Renal pelvis (tissue), 1 donor: ENCODE measurements at regions not wholly inside any gene's neighbourhood (a gene's known extent, or its start where the extent isn't known, plus 50 kb on each side); places are given as distances from the start of the nearest gene placed in this dataset.

Experiments used
- DNase-seq: peaks from one replicate; pipeline ENCODE4 v3.0.0-alpha.2; 2013

DNA sequence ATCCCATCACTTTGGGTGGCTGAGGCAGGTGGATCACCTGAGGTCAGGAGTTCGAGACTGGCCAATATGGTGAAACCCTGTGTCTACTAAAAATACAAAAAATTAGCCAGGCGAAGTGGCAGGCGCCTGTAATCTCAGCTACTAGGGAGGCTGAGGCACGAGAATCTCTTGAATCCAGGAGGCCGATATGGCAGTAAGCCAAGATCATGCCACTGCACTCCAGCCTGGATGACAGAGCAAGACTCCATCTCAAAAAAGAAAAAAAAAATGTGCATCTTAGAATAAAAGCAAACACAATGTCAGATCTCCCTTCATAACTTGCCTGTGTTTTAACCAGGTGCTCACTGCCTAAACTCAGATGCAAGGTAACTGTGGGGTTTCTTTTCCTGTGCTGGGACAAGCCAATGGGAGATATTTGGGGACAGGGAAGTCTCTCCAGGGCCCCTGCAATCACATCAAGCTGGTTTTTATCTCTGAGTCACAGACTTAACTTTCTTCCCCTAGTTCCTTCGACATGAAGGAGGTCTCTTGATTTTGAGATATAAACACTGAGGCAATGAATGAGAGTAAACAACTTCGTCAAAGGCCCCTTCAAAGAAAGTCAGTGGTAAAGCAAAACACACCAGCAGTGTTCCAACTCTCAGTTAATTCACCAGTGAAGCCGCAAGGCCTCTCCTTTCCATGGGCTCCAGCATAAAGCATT, 99.1 kb downstream of the SNX18 start:
- DNase-seq, result no peak

DNA sequence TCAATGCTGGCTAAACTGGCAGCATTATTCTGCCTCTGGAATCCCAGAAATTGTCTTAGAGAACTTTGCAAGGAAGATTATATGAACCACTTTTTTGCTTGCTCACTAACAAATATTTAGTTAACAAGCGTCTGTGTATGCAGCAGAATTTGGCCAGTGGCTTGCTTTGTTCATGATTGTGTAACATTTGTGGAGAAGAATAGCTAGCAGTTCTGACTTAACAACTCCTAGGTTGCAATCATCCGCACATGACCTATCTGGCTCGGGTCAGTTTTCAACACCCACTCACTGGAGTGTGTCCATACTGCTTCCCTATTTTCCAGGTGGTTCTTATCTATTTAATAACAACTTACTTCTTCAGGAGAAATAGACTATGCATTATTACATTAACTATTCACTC, 98.5 kb downstream of the SNX18 start:
- no peak for DNase-seq

DNA sequence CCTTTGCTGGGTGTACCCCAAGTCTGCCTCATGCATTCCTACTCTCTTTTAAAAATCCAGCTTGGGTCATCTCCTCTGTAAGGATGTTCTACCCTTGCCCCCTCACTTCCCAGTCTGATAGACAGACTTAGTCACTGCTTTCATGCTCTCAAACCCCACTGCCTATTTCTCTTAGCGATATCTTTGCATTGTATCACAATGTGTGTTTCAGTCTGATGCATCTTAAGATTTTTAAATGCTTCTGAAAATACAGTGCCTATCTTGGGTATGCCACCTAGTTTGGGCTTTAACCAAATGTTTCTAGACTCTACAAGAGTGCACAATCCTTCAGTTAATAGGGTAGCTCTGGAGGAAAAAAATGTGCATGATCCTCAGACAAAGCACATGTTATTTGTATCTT, 97.8 kb downstream of the SNX18 start:
- DNase-seq, result no peak

DNA sequence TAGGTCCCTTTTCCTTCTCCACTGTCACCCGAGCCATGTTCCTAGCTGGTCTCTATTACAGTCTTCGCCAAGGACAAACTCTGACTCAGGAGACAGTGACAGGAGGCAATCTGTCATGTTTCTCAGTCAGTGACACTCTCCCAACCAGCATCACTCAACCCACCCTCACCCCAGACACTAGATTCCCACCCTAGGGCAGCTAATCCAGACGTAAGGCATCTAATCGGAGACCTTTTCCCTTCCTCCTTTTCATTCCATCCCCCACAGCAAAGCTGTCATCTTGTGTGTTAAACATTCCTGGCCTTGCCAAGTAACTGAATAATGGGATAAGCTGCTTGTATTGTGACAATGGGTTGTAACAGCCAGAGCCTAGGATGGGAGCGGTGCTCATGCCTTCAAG, 95.2 kb downstream of the SNX18 start:
- no peak for DNase-seq

DNA sequence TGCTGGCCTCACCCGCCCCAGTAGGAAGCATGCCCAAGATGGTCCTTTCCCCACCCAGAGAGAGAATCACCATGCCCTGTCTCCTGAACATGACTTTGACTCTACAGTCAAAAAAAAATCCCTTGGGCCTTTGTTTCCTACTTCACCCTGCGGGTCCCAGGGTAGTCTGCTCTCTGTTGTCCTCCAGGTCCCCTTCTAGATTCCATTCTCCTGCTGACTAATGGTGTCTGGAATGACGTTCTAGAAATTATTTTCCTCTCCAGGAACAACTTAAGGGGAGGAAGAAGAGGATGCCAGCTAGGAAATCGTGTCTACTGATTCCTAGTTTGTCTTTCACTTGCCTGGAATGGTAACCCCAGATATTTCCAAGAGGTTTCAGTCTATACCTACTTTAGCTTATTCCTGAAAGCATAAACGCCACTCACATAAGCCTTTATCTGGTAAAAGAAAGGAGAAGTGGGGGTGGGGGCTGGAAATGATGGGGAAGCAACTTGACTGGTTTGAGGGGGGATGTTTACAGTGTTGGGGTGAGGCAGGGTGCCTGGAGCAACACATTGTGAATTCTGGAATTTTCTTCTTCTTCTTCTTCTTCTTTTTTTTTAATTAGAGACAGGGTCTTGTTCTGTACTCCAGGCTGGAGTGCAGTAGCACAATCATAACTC, 93.9 kb downstream of the SNX18 start:
- DNase-seq, result no peak

DNA sequence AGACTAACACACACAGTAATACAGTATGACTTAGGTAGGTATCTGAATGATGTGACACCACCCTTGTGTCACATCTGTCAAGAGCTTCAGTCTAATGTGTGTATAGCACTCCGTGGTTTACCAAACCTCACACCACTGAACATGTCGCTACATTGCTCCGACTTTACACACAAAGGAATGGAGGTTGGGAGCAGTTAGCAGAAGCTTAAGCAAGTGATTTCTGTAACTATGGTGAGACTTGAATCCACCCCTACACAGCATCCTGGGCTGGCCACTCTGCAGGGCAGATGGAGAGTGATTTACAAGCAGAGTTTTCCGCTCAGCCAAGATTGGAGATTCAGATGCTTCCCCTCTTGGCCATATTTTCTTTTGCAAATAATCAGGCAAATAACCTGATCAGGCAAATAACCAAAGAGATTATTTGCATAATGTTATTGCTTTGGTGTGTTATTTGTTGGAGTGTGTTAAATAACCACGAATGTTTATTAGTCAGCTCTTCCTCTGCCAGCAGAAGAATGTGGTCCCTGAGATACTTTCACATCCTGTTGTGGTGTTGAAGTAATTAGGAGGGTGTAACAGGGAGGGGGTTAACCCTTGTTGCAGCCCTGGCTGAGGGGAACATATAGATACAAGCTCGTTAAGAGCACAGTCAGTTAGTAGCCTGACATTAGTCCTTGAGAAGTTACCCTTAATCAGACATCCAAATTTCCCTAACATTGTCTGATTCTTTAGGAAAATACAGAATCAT, 92.8 kb downstream of the SNX18 start:
- no peak for DNase-seq

DNA sequence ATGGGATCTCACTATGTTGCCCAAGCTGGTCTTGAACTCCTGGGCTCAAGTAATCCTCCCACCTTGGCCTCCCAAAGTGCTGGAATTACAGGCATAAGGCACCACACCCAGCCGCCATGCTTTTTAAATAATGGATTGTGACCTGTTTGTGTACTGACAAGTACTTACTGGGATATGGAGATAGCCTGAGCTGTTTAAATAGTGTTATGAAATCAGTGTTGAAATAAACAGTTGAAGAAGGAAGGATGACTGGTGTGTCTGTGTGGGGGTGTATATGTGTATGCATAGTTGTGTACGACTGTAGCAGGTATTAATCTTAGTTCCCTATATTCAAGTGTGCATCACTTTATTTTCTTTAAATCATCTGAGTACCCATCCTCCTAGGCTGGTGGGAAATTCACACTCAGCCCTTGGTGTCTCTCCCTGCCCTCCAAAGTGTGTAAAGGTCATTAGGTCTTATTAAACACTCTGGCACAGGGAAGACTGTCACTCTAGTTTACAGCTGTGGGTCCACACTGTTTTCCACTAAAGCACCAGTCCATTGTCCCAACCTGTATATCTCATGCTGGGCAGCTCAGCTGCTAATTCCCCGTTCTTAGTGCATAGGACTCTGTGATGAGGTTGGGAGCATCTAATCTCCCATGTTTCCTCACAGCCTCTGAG, 91.0 kb downstream of the SNX18 start:
- DNase-seq, result no peak

DNA sequence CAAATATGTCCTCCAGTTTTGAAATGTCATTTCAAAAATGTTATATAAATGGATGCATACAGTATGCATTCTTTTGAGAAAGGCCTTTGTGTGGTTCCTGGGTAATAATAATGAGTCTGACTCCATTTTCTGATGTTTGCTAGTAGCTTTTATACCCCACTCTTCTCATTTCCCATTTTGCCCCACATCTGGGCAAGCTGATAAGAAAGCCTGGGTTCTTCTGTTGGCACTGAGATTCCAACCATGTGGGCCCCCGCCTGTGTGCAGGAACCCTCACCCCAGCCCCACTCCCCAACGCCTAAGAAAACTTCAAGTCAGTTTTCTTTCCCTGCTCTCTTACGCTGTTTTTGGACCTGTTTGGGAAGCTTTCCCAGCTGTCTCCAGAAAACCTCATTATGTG, 89.4 kb downstream of the SNX18 start:
- no peak for DNase-seq

DNA sequence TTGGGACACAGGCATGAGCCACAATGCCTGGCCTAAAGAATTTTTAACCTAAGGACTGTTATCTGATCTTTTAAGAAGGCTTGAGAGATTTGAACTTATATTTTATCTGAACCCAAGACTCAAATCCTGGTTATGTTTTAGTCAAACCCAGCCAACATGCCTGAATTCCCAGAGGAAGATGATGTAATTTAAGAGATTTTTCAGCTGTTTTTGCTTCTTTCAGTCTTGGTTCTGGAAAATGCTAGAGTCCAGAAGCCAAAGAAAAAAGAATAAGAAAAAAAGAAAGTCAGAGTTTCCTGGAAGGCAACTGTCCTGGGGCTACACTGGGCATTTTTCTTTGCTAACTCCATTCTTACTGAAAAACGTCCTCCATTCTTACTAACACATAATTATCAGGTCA, 85.8 kb downstream of the SNX18 start:
- DNase-seq, result no peak

DNA sequence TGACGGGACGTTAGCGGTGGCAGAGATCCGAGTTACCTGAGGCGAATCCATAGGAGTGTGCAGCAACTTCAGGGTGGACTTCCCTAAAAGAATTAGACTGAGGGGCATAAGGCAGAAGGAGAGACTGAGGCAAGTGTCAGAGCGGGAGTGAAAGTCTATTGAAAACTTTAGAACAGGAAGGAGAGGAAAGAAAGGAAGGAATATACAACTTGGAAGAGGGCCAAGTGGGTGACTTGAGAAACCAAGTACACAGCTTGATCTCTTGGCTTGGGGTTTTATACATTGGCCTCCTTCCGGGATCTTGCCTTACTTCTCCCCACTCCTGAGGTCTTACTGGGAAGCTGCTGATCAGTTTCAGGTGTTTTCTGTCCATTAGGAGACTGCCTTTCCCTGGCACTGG, 84.9 kb downstream of the SNX18 start:
- no peak for DNase-seq

DNA sequence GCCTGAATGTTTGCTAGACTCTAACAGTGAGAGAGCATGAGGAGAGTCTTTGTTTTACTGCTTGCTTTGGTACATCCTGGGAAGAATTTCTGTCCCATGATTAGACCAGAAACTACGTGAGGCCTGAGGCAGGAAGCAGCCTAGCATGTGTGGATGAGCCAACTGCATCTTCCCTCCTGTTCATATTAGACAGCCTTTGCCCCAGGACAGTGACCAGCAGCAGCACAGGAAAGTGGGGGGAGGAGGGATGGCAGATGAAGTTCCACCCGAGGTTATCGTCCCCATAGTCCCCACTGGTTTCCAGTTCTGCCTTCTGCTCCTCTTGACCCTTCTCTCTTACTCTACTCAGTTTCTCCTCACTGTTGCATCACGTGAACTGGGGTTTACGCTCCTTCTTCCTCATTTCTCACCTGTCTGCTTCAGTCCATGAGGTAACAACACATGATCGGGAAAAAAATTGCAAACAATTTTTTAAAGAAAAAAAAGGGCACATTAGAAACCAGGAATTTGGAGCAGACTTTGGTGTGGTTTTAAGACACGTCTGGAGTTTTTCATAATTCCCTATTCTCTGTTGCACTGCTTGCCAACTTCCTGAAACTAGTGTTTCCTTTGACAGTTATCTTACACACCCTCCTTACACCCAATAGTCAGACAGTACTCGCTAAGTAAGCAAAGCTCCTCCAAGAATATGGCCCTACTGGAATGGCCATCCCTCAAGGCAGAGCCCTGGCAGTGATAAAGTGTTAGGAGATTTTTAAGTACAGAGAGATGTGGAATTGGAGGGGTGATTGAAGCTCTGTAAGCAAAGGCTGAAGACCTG, 84.1 kb downstream of the SNX18 start:
- DNase-seq, result no peak
